AML-193 (cell line): ENCODE measurements at regions not wholly inside any gene's neighbourhood (a gene's known extent, or its start where the extent isn't known, plus 50 kb on each side); places are given as distances from the start of the nearest gene placed in this dataset.

Experiments
- DNase-seq, 2 experiments: peaks; one replicate each; lab custom pipeline; 2025; lab: John Stamatoyannopoulos, UW

- DNase-seq: no peak
These were observed 259.6 kb upstream of the RGS6 start for GRCh38 chr14:71672596-71672995.

- no peak for DNase-seq
These were observed 256.9 kb upstream of the RGS6 start for GRCh38 chr14:71675126-71675899.

- DNase-seq: no peak
These were observed 256.3 kb upstream of the RGS6 start for GRCh38 chr14:71675900-71676287.

DNA sequence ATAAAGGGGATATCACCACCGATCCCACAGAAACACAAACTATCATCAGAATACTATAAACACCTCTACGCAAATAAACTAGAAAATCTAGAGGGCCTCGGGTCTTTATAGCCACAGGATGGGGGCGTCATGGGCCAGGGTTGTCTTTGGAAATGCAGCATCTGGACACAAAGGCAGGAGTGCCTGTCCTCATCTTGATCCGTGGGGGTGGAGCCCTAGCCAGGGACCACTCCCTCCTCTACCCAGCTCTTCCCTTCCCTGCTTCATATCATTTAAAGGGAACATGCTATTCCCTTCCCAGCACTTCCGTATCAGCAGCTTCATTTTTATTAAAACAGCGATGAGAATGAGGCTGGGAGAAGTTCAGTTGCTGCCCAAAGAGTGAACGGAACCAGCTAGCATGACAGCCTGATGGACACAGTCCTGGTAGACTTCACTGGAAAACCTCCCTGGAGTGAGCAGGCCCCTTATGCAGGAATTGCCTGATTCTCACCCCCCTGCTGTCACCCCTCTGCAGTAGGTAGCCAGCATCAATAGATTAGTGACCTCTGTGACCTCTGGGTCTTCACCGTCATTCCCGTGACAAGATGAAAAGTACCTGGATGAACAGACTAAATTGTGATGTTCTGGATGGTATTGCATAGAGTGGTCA, 251.4 kb upstream of the RGS6 start:
- no peak for DNase-seq

- no peak for DNase-seq
These were observed 249.9 kb upstream of the RGS6 start for GRCh38 chr14:71682337-71682736.

DNA sequence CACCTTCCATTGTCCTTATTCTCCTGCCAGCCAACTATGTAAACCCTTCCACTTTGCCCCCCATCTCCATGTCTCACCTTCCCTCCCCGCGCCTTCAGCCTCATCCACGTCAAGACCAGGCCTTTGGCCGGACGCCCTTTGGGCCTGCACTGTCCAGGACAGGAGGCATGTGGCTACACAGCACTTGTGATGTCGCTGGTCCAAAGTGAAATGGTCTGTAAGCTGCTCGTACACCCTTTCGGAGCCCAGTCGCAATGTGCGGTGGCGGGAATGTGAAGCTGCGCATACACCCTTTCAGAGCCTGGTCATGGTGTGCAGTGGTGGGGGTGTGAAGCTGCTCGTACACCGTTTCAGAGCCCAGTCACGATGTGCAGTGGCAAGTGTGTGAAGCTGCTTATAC, 247.9 kb upstream of the RGS6 start:
- DNase-seq: no peak

- DNase-seq: no peak
These were observed 245.6 kb upstream of the RGS6 start for GRCh38 chr14:71686677-71687076.

- DNase-seq: no peak
These were observed 244.9 kb upstream of the RGS6 start for GRCh38 chr14:71687166-71687831.

GRCh38 chr14:71688576-71688975, 243.7 kb upstream of the RGS6 start:
- no peak for DNase-seq

DNA sequence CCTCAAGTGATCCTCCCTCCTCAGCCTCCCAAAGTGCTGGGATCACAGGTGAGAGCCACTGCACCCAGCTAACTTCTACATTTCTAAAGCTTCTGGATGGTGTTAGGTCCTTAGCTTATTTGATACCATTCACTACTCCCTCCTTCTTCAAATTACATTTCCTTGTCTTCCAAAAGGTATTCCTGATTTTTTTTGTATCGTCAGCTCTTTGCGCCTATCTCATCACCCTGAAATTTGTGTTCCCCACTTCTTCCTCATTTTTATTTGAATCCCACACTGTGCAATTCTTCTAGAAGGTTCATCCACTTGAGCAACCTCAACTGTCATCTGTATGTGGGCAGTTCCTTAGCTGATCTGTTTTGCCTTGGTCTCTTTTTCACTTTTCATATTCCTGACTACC, 241.8 kb upstream of the RGS6 start:
- DNase-seq: no peak

GRCh38 chr14:71692496-71692895, 239.7 kb upstream of the RGS6 start:
- no peak for DNase-seq

- no peak for DNase-seq
These were observed 238.8 kb upstream of the RGS6 start for GRCh38 chr14:71693381-71693780.

DNA sequence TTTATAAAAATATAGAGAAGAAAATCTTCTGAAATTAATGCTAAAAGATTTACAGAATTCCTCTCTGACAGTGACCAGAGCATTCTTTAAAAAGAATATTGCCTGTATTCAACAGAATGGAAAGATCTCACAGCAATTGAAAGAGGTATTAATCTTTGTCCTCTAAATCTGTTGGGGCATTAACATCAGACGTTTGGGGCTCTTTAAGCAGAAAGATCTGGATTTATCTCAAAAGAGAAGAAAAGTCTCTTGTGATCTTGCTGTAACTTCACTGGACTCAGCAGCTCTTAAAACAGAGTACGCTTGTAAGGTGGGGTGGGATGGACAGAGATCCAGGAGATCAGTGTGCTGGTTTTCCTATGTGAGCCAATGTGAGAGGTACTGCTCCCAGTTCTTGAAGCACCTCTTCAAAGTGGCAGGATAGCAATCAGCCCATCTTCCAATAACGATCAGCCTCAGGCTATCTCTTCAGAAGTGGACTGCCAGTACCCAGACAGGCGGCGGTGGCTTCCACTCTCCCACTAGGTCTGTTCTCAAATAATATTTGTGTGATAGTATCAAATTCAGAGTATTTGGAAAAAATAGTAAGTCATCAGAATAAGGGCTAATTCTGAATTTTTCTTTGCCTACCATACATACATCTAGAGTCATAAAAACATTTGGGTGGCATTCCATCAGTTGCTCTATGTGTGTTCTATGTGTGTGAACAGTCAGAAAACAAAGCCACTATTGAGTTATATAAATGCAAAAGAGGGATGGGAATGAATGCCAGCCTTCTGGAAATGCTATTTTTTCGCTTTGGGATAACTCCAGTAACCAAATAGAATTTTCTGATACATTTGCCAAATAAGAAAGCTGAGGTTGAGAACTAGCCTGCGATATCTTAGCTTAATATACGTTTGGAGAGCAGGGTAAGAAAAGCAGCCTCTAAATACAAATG, 237.4 kb upstream of the RGS6 start:
- DNase-seq: no peak

- DNase-seq: no peak
These were observed 236.4 kb upstream of the RGS6 start for GRCh38 chr14:71695611-71696350.

GRCh38 chr14:71698027-71698426, 234.2 kb upstream of the RGS6 start:
- DNase-seq: no peak

DNA sequence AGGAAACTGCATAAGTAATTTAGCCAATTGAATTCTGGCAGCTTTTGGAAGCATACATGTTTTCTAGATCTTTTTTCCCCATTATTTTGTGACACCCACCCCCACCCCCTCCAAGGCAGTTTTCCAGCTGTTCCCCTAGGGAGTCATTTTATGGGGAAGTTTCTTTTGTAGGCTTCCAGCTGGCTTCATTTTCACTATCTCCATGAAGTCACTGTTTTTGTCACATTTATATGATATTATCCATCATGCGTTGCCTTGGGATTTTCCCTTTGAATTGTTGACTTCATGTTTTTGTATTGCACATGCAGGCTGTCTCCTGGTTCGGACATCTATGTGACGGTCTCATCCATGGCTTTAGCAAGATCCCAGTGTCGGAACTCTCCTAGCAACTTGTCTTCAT, 233.6 kb upstream of the RGS6 start:
- DNase-seq: no peak

GRCh38 chr14:71701990-71702389, 230.2 kb upstream of the RGS6 start:
- no peak for DNase-seq

- DNase-seq: no peak
These were observed 229.4 kb upstream of the RGS6 start for GRCh38 chr14:71702786-71703185.

- DNase-seq: no peak
These were observed 228.8 kb upstream of the RGS6 start for GRCh38 chr14:71703477-71703876.

GRCh38 chr14:71704210-71704609, 228.0 kb upstream of the RGS6 start:
- no peak for DNase-seq

- DNase-seq: no peak
These were observed 226.8 kb upstream of the RGS6 start for GRCh38 chr14:71705460-71705859.
